ENCODE measurements at regions not wholly inside any gene's neighbourhood (a gene's known extent, or its start where the extent isn't known, plus 50 kb on each side); places are given as distances from the start of the nearest gene placed in this dataset.

GRCh38 chr2:48169141-48169592, 145.3 kb upstream of the FOXN2 start:
- 75 to 77% (median 77%) methylated on average over 2 of the region's 2 CpGs for WGBS, 3 donors
- Histone ChIP-seq H3K36me3 (no peaks in the 10 kb centered on the region), H3K27ac (no peak overlapping the region), H3K9me3 (no peaks in the 10 kb centered on the region), H3K27me3 (no peaks in the 10 kb centered on the region), H3K4me1 (ENCODE audit: insufficient read depth) (no peaks in the 10 kb centered on the region), H3K4me3 (no peak overlapping the region)
- no peak for DNase-seq
- intact Hi-C loops (cut with DNase I), result no loop called here
- TF ChIP-seq POLR2A (IDR thresholded peaks at IDR 0.05), result no peak
- no peak for TF ChIP-seq EP300 (IDR thresholded peaks at IDR 0.05)
- TF ChIP-seq CTCF (IDR thresholded peaks at IDR 0.05), result no peak

- Histone ChIP-seq H3K36me3 (no peaks in the 10 kb centered on the region), H3K27me3 (no peaks in the 10 kb centered on the region), H3K9me3 (no peaks in the 10 kb centered on the region), H3K4me3 (no peak overlapping the region), H3K4me1 (ENCODE audit: insufficient read depth) (no peaks in the 10 kb centered on the region), H3K27ac (no peak overlapping the region)
- 89 to 95% (median 92%) methylated on average over 4 of the region's 4 CpGs for WGBS, 3 donors
- TF ChIP-seq CTCF (IDR thresholded peaks at IDR 0.05) (no peak), EP300 (IDR thresholded peaks at IDR 0.05) (no peak), POLR2A (IDR thresholded peaks at IDR 0.05) (no peak)
- intact Hi-C loops (cut with DNase I), result no loop called here
- DNase-seq, result no peak
Observed at GRCh38 chr2:48170281-48170680, 144.2 kb upstream of the FOXN2 start.

GRCh38 chr2:48173141-48173540, 141.3 kb upstream of the FOXN2 start:
- Histone ChIP-seq H3K36me3 (no peaks in the 10 kb centered on the region), H3K9me3 (no peaks in the 10 kb centered on the region), H3K27ac (no peak overlapping the region), H3K27me3 (no peaks in the 10 kb centered on the region), H3K4me3 (no peak overlapping the region), H3K4me1 (ENCODE audit: insufficient read depth) (no peaks in the 10 kb centered on the region)
- TF ChIP-seq EP300 (IDR thresholded peaks at IDR 0.05) (no peak), CTCF (IDR thresholded peaks at IDR 0.05) (no peak), POLR2A (IDR thresholded peaks at IDR 0.05) (no peak)
- no peak for DNase-seq
- intact Hi-C loops (cut with DNase I), result no loop called here
- 92 to 93% (median 93%) methylated on average over 3 of the region's 3 CpGs for WGBS, 3 donors

- TF ChIP-seq EP300 (IDR thresholded peaks at IDR 0.05), result no peak
- no peak for TF ChIP-seq POLR2A (IDR thresholded peaks at IDR 0.05)
- no peak for TF ChIP-seq CTCF (IDR thresholded peaks at IDR 0.05)
- Histone ChIP-seq H3K27ac (no peak overlapping the region), H3K4me1 (ENCODE audit: insufficient read depth) (no peaks in the 10 kb centered on the region), H3K9me3 (no peaks in the 10 kb centered on the region), H3K4me3 (no peak overlapping the region), H3K36me3 (no peaks in the 10 kb centered on the region), H3K27me3 (no peaks in the 10 kb centered on the region)
- intact Hi-C loops (cut with DNase I), result no loop called here
- no peak for DNase-seq
- 39 to 68% (median 61%) methylated on average over 2 of the region's 2 CpGs for WGBS, 3 donors
Observed at GRCh38 chr2:48174503-48174902, 140.0 kb upstream of the FOXN2 start.

GRCh38 chr2:48175254-48175653, 139.2 kb upstream of the FOXN2 start:
- Histone ChIP-seq H3K4me3 (no peak overlapping the region), H3K9me3 (no peaks in the 10 kb centered on the region), H3K36me3 (no peaks in the 10 kb centered on the region), H3K27me3 (no peaks in the 10 kb centered on the region), H3K4me1 (ENCODE audit: insufficient read depth) (no peaks in the 10 kb centered on the region), H3K27ac (no peak overlapping the region)
- 27 to 43% (median 32%) methylated on average over 4 of the region's 4 CpGs for WGBS, 3 donors
- TF ChIP-seq POLR2A (IDR thresholded peaks at IDR 0.05) (no peak), CTCF (IDR thresholded peaks at IDR 0.05) (no peak), EP300 (IDR thresholded peaks at IDR 0.05) (no peak)
- intact Hi-C loops (cut with DNase I), result no loop called here
- DNase-seq, result no peak

Data from ovary (tissue), 7 donors.